ENCODE measurements at regions not wholly inside any gene's neighbourhood (a gene's known extent, or its start where the extent isn't known, plus 50 kb on each side); places are given as distances from the start of the nearest gene placed in this dataset.

DNA sequence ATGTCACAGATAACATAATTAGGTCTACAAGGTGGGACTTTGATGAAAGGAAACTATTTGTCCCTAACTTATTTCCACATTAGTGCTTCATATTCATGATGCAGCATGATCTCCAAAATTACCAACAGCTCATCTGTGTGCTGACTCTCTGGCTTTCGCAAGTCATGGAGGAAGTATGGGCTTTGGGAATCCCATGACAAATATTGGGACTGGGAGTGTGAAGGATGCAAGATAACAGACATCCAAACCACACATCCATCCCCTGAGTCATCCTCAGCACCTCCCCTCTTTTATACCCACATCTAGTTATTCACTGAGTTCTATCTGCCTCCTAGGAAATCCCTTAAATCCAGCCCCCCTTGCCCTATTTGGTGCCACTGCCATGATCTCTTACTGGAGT lies 102.8 kb upstream of the COL24A1 start:
- TF ChIP-seq CTCF (IDR thresholded peaks at IDR 0.05) (no peak), POLR2A (IDR thresholded peaks at IDR 0.05) (no peak), EP300 (IDR thresholded peaks at IDR 0.05) (no peak), POLR2AphosphoS5 (IDR thresholded peaks at IDR 0.05) (no peak)
